GM12878 (cell line): ENCODE measurements at regions not wholly inside any gene's neighbourhood (a gene's known extent, or its start where the extent isn't known, plus 50 kb on each side); places are given as distances from the start of the nearest gene placed in this dataset.

Experiments
- BACH1 ChIP-seq: fragments of 450-650 bp; IDR thresholded peaks from 2 replicates; pipeline ENCODE4 v1.6.1; 2017; ENCODE audit warnings: mild to moderate bottlenecking, borderline replicate concordance
- CTCF ChIP-seq, 3 experiments: IDR thresholded peaks in 2 of 3; conservative IDR thresholded peaks in 1 of 3; 2 replicates each; pipeline ENCODE4 v1.5.1; 2011; ENCODE audit warnings: low read depth in 3 of 3, low read length in 3 of 3, mild to moderate bottlenecking in 3 of 3, control low read depth in 2 of 3, moderate library complexity in 2 of 3, inconsistent platforms in 1 of 3, mixed read lengths in 1 of 3; ENCODE audit not compliant: control insufficient read depth in 2 of 3, insufficient read depth in 1 of 3; ENCODE audit errors: extremely low read depth in 1 of 3
- FOXM1 ChIP-seq: IDR thresholded peaks from 2 replicates; pipeline ENCODE4 v1.6.1; 2012; ENCODE audit warnings: low read depth, mild to moderate bottlenecking, inconsistent platforms, low read length, moderate library complexity
- NFYB ChIP-seq: IDR thresholded peaks from 2 replicates; pipeline ENCODE4 v1.6.1; 2011; ENCODE audit warnings: low read depth, mild to moderate bottlenecking, low read length, improper control_type of control experiment, moderate library complexity; ENCODE audit not compliant: insufficient read depth
- POLR2A ChIP-seq: IDR thresholded peaks from 2 replicates; pipeline ENCODE4 v1.6.1; 2011; ENCODE audit warnings: low read depth, mild to moderate bottlenecking, low read length
- RAD21 ChIP-seq: IDR thresholded peaks from 2 replicates; pipeline ENCODE4 v1.6.1; 2011; ENCODE audit warnings: mild to moderate bottlenecking, low read depth, low read length, moderate library complexity; ENCODE audit not compliant: insufficient read depth
- RFX5 ChIP-seq: IDR thresholded peaks from 2 replicates; pipeline ENCODE4 v1.6.1; 2011; ENCODE audit warnings: low read depth, low read length, improper control_type of control experiment
- ZBTB11 ChIP-seq: fragments of 450-650 bp; formaldehyde crosslinking; IDR thresholded peaks from 2 replicates; pipeline ENCODE4 v1.5.0; 2022; ENCODE audit warnings: mild to moderate bottlenecking, missing genetic modification characterization
- ZBTB40 ChIP-seq: fragments of 450-650 bp; IDR thresholded peaks from 2 replicates; pipeline ENCODE4 v1.6.1; 2016; ENCODE audit warnings: mild to moderate bottlenecking, moderate library complexity, borderline replicate concordance
- ZNF24 ChIP-seq: fragments of 450-650 bp; IDR thresholded peaks from 2 replicates; pipeline ENCODE4 v1.6.1; 2017; ENCODE audit warnings: antibody characterized with exemption, mild to moderate bottlenecking

- no peak for TF ChIP-seq ZNF24
- no peak for TF ChIP-seq CTCF (IDR thresholded peaks at IDR 0.05 in 2 of 3, conservative IDR thresholded peaks at IDR 0.05 in 1 of 3; ENCODE audit: control insufficient read depth in 2 of 3, extremely low read depth in 1 of 3, insufficient read depth in 1 of 3, low read depth in 3 of 3, low read length in 3 of 3)
- no peak for TF ChIP-seq BACH1
- TF ChIP-seq NFYB = no peak
- no peak for TF ChIP-seq RFX5
- TF ChIP-seq RAD21 = no peak
- no peak for TF ChIP-seq FOXM1
- no peak for TF ChIP-seq POLR2A
- TF ChIP-seq ZBTB11 = no peak
- TF ChIP-seq ZBTB40 = no peak
Observed at GRCh38 chr7:136654406-136654805, 214.0 kb upstream of the CHRM2 start.
